Loucy (cell line): ENCODE measurements at regions not wholly inside any gene's neighbourhood (a gene's known extent, or its start where the extent isn't known, plus 50 kb on each side); places are given as distances from the start of the nearest gene placed in this dataset.
A peak's percentile ranks its signal among the peaks of the same experiment; 100 is the strongest.

Experiments
- H2AFZ ChIP-seq: fragments of 200-600 bp; sonication (generic); 2 replicates; pipeline ENCODE4 v1.6.0; 2016; ENCODE audit warnings: antibody characterized with exemption, mild to moderate bottlenecking, low read length, moderate library complexity
- H3F3A ChIP-seq: fragments of 200-600 bp; 2 replicates; pipeline ENCODE4 v1.6.0; 2016; ENCODE audit warnings: antibody characterized with exemption, low read depth, mild to moderate bottlenecking
- H3K27me3 ChIP-seq: fragments of 200-600 bp; sonication (generic); 2 replicates; pipeline ENCODE4 v1.6.1; 2014; ENCODE audit warnings: low read length, mild to moderate bottlenecking; ENCODE audit not compliant: insufficient read depth, poor library complexity, severe bottlenecking
- H3K36me3 ChIP-seq: fragments of 200-600 bp; sonication (generic); 2 replicates; pipeline ENCODE4 v1.6.1; 2016; ENCODE audit warnings: low read length; ENCODE audit not compliant: insufficient read depth
- H3K4me1 ChIP-seq: fragments of 200-600 bp; sonication (generic); 2 replicates; pipeline ENCODE4 v1.5.1; 2014; ENCODE audit warnings: low read length, mild to moderate bottlenecking; ENCODE audit not compliant: insufficient read depth, poor library complexity, severe bottlenecking
- H3K4me2 ChIP-seq: fragments of 200-600 bp; sonication (generic); 2 replicates; pipeline ENCODE4 v1.6.0; 2014; ENCODE audit warnings: antibody characterized with exemption, low read length, low read depth, mild to moderate bottlenecking; ENCODE audit not compliant: poor library complexity, severe bottlenecking
- H3K4me3 ChIP-seq: fragments of 200-600 bp; sonication (generic); 2 replicates; pipeline ENCODE4 v1.5.1; 2014; ENCODE audit warnings: low read length, mild to moderate bottlenecking, mixed read lengths; ENCODE audit not compliant: poor library complexity, severe bottlenecking
- H3K79me2 ChIP-seq: fragments of 200-600 bp; sonication (generic); 2 replicates; pipeline ENCODE4 v1.6.1; 2014; ENCODE audit warnings: low read length; ENCODE audit not compliant: insufficient read depth
- H3K9ac ChIP-seq: fragments of 200-600 bp; sonication (generic); 2 replicates; pipeline ENCODE4 v1.6.0; 2014; ENCODE audit warnings: mild to moderate bottlenecking, low read depth, low read length, moderate library complexity; ENCODE audit not compliant: poor library complexity, severe bottlenecking
- H3K9me2 ChIP-seq: fragments of 200-600 bp; sonication (generic); replicated peaks from 2 replicates; pipeline ENCODE4 v1.6.1; 2016; ENCODE audit warnings: low read depth, low read length, mixed read lengths
- H3K9me3 ChIP-seq: fragments of 200-600 bp; sonication (generic); 2 replicates; pipeline ENCODE4 v1.6.1; 2014; ENCODE audit warnings: mild to moderate bottlenecking, antibody characterized with exemption, low read length, low read depth; ENCODE audit not compliant: insufficient read depth
- H4K20me1 ChIP-seq: fragments of 200-600 bp; sonication (generic); 2 replicates; pipeline ENCODE4 v1.6.0; 2014; ENCODE audit warnings: antibody characterized with exemption, low read length, mild to moderate bottlenecking; ENCODE audit not compliant: insufficient read depth, poor library complexity, severe bottlenecking
- CTCF ChIP-seq: fragments of 200-600 bp; sonication (generic); conservative IDR thresholded peaks from 2 replicates; pipeline ENCODE4 v1.5.1; 2014; ENCODE audit warnings: mild to moderate bottlenecking, antibody characterized with exemption, low read length
- EZH2phosphoT487 ChIP-seq: fragments of 200-600 bp; IDR thresholded peaks from 2 replicates; pipeline ENCODE4 v1.6.1; 2018; ENCODE audit warnings: antibody characterized with exemption, mild to moderate bottlenecking, moderate library complexity, borderline replicate concordance

GRCh38 chr4:100113096-100113495, 77.2 kb downstream of the DDIT4L start:
- Histone ChIP-seq H3K36me3 (no peaks in the 10 kb centered on the region), H4K20me1 (no peaks in the 10 kb centered on the region), H3K9ac (no peak overlapping the region), H3K9me2 (no peaks in the 10 kb centered on the region), H2AFZ (peak overlapping the region; percentile 71; the same call in 1 of the 2 replicates), H3F3A (no peaks in the 10 kb centered on the region), H3K4me1 (peaks cover 64% of the 10 kb centered on the region), H3K4me3 (no peak overlapping the region), H3K4me2 (peak overlapping the region; percentile 5), H3K27me3 (no peaks in the 10 kb centered on the region), H3K79me2 (no peaks in the 10 kb centered on the region), H3K9me3 (no peaks in the 10 kb centered on the region)
- TF ChIP-seq CTCF = no peak
- no peak for TF ChIP-seq EZH2phosphoT487

- Histone ChIP-seq H3K4me3 (no peak overlapping the region), H3K36me3 (no peaks in the 10 kb centered on the region), H3K9me2 (no peaks in the 10 kb centered on the region), H3K4me2 (peak overlapping the region; percentile 30), H2AFZ (peak overlapping the region; percentile 32), H3K4me1 (peaks cover 65% of the 10 kb centered on the region), H3F3A (peaks cover 3% of the 10 kb centered on the region; the same call in 1 of the 2 replicates), H4K20me1 (no peaks in the 10 kb centered on the region), H3K79me2 (no peaks in the 10 kb centered on the region), H3K27me3 (no peaks in the 10 kb centered on the region), H3K9me3 (no peaks in the 10 kb centered on the region), H3K9ac (no peak overlapping the region)
- TF ChIP-seq EZH2phosphoT487 (no peak), CTCF (no peak)
These were observed 80.3 kb downstream of the DDIT4L start for GRCh38 chr4:100109921-100110320.

GRCh38 chr4:100108869-100109268, 81.4 kb downstream of the DDIT4L start:
- peaks cover 3% of the 10 kb centered on the region; the same call in 1 of the 2 replicates for H3F3A ChIP-seq
- no peaks in the 10 kb centered on the region for H3K27me3 ChIP-seq
- H3K9ac ChIP-seq = no peak overlapping the region
- H3K4me3 ChIP-seq = no peak overlapping the region
- TF ChIP-seq CTCF (no peak), EZH2phosphoT487 (no peak)
- H4K20me1 ChIP-seq = no peaks in the 10 kb centered on the region
- no peaks in the 10 kb centered on the region for H3K9me3 ChIP-seq
- no peaks in the 10 kb centered on the region for H3K9me2 ChIP-seq
- no peaks in the 10 kb centered on the region for H3K79me2 ChIP-seq
- peak overlapping the region; percentile 22 for H3K4me2 ChIP-seq
- peak overlapping the region; percentile 65; the same call in 1 of the 2 replicates for H2AFZ ChIP-seq
- H3K4me1 ChIP-seq = peaks cover 66% of the 10 kb centered on the region
- H3K36me3 ChIP-seq = no peaks in the 10 kb centered on the region
